ENCODE measurements at regions not wholly inside any gene's neighbourhood (a gene's known extent, or its start where the extent isn't known, plus 50 kb on each side); places are given as distances from the start of the nearest gene placed in this dataset.

DNA sequence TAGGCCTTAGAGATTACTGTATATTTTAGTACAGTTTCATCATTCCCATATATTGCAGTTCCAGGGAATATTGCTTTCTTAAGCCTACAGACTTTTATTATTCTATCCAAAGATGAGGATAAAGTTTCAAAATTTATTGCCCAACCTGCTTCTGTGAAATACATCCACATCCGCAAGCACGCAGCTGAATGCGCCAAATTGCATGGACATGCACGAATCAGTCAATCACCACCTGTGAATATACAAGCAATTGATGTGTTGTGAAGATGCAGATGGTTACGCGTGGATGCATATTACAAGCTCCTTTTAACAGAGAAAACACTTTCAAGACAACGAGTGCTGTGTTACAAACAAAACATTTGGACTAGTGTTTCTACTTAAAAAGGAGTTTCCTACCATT, 577.8 kb upstream of the PLXNA2 start:
- in situ Hi-C loops (cut with HindIII; ENCODE audit: low sequenced_read_pairs), result no loop called here

DNA sequence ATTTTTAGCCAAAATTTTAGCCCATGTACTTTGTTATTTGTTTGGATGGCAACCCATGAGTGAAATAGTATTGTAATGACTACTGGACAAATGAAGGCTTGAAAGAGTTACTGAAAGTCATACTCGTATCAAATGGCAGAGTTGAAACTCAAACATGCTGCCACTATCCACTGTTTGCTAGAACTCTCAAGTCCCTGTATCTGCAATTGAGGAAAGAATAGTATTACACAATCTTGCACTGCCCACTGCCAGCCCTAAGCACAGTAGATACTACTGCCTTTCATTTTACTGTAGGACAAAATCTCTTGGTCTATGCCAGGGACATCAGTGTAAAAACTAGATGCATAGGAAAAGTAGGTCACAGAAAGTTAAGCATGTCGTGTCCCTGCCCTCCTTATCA, 581.1 kb upstream of the PLXNA2 start:
- TF ChIP-seq, protein P1, sequence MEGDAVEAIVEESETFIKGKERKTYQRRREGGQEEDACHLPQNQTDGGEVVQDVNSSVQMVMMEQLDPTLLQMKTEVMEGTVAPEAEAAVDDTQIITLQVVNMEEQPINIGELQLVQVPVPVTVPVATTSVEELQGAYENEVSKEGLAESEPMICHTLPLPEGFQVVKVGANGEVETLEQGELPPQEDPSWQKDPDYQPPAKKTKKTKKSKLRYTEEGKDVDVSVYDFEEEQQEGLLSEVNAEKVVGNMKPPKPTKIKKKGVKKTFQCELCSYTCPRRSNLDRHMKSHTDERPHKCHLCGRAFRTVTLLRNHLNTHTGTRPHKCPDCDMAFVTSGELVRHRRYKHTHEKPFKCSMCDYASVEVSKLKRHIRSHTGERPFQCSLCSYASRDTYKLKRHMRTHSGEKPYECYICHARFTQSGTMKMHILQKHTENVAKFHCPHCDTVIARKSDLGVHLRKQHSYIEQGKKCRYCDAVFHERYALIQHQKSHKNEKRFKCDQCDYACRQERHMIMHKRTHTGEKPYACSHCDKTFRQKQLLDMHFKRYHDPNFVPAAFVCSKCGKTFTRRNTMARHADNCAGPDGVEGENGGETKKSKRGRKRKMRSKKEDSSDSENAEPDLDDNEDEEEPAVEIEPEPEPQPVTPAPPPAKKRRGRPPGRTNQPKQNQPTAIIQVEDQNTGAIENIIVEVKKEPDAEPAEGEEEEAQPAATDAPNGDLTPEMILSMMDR (IDR thresholded peaks at IDR 0.05; ENCODE audit: low read depth, low read length, missing control alignments), result no peak
- H3K4me3 ChIP-seq (ENCODE audit: low read depth, low read length), result no peak overlapping the region
- in situ Hi-C loops (cut with HindIII; ENCODE audit: low sequenced_read_pairs), result no loop called here
- DNase-seq (ENCODE audit: low read depth), result no peak

More for the DNA sequence above, 577.8 kb upstream of the PLXNA2 start:
- TF ChIP-seq, protein P1 (IDR thresholded peaks at IDR 0.05; ENCODE audit: low read depth, low read length, missing control alignments), result no peak
- H3K4me3 ChIP-seq (ENCODE audit: low read depth, low read length), result no peak overlapping the region
- no peak for DNase-seq (ENCODE audit: low read depth)

DNA sequence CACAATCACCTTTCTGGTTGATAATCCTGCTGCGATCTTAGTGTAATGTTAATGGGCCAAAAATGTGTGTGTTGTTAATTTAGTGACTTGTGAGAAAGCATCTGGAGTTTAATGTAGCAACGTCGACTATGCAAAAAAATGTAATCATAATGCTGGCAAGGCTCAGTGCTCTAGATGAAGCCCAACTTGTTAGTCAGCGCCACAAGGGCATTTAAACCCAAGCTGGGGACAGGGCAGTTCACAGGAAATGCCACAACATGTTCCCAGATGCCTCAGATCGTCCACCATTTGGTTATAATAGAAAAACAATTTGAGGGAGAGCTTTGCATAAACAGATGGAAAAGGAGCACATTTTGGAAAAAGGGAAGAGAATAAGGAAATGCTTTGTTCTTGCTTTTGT, 585.4 kb upstream of the PLXNA2 start:
- no peak for DNase-seq (ENCODE audit: low read depth)
- TF ChIP-seq, protein P1 (IDR thresholded peaks at IDR 0.05; ENCODE audit: low read depth, low read length, missing control alignments), result no peak
- in situ Hi-C loops (cut with HindIII; ENCODE audit: low sequenced_read_pairs), result no loop called here
- H3K4me3 ChIP-seq (ENCODE audit: low read depth, low read length), result no peak overlapping the region

DNA sequence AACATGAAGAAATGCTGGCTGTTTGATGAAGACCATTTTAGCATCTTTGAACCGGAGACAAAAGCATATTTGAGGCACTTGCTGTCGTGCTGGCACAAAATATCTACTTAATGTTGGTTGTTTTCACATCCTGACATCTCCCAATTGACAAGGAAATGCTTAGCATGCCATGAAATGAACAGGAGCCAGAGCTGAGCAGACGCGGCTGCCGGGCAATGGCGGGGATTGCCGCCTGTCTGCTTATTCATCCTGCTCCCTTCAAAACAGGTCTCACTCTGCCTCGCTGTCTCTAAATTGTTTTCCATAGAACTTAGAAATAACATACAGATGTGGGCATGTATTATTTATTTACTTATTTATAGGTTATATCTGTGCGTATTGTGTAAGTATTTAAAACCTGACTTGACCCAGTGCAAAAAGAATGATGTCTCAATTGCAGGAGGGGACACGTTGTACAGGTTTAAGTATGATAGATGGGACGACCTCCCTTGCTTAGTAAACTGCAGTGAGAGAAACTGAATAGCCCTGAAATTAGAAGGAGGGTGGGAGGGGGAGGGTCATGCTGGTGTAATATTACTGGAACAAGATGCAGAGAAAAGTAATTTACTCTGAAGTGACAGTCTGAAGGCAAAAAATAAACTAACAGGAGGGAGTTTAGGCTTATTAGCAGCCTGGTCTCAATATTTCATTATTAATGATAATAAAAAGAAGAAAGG, 590.4 kb upstream of the PLXNA2 start:
- no peak overlapping the region for H3K4me3 ChIP-seq (ENCODE audit: low read depth, low read length)
- TF ChIP-seq, protein P1 (IDR thresholded peaks at IDR 0.05; ENCODE audit: low read depth, low read length, missing control alignments), result no peak
- DNase-seq (ENCODE audit: low read depth), result no peak
- in situ Hi-C loops (cut with HindIII; ENCODE audit: low sequenced_read_pairs), result no loop called here

DNA sequence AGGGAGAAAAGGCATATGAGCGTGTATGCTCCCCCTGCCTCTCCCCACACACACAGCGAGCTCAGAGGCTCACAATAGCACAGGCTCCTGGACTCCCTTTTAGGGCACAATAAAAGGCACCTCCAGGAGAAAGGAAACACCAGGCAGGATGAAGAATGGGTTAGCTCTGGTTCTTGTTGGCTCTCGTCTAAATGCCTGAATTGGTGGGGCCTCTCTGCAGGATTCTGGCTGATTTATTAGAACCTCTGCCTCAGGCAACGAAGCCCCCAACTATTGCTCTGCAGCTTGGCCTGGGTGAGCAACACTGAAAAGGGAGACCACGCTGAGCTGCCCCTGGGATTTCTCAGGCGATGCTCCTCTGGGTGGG, 590.9 kb upstream of the PLXNA2 start:
- H3K4me3 ChIP-seq (ENCODE audit: low read depth, low read length), result no peak overlapping the region
- in situ Hi-C loops (cut with HindIII; ENCODE audit: low sequenced_read_pairs), result no loop called here
- DNase-seq (ENCODE audit: low read depth), result no peak
- TF ChIP-seq, protein P1 (IDR thresholded peaks at IDR 0.05; ENCODE audit: low read depth, low read length, missing control alignments), result no peak

DNA sequence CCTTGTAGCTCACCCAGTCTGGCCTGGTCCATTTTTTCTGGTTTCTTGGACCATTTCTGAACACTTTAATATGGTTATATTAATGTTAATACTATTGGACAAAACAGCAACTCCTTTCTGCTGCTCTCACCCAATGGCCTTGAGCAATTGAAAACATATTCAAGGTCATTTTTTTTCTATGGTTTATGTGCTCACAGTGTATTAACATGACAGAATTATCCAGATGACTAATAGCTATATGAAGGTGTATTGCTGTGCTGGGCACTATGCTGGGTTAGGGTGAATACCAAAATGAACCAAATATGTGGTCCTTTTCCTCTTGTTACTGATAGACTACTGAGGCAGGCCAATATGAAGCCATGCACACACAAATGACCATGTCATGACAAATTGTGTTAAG, 591.6 kb upstream of the PLXNA2 start:
- no peak for DNase-seq (ENCODE audit: low read depth)
- in situ Hi-C loops (cut with HindIII; ENCODE audit: low sequenced_read_pairs), result no loop called here
- TF ChIP-seq, protein P1 (IDR thresholded peaks at IDR 0.05; ENCODE audit: low read depth, low read length, missing control alignments), result no peak

More for the DNA sequence above, 591.6 kb upstream of the PLXNA2 start:
- no peak overlapping the region for H3K4me3 ChIP-seq (ENCODE audit: low read depth, low read length)

Data from astrocyte of the cerebellum (primary cell).